Caco-2 (cell line): ENCODE measurements at regions not wholly inside any gene's neighbourhood (a gene's known extent, or its start where the extent isn't known, plus 50 kb on each side); places are given as distances from the start of the nearest gene placed in this dataset.
A peak's percentile ranks its signal among the peaks of the same experiment; 100 is the strongest.

Experiments used
- BruUV-seq: library from RNA; stranded (reverse); fragments of 400-500 nt; replicated peaks from 2 replicates; lab custom pipeline; 2021; lab: Mats Ljungman, UMichigan
- CTCF ChIA-PET: fragments of 300-600 bp; sonication (Branson Sonifier 250); formaldehyde crosslinking; loops from one replicate; lab custom pipeline; 2022; ENCODE audit warnings: antibody characterized with exemption; lab: Charles Lee
- POLR2A ChIA-PET: fragments of 300-600 bp; sonication (Branson Sonifier 250); formaldehyde crosslinking; loops from one replicate; lab custom pipeline; 2022; ENCODE audit warnings: antibody characterized with exemption; lab: Charles Lee
- DNase-seq, 2 experiments: peaks; one replicate each; pipeline versions ENCODE4 v3.0.0 to v3.0.0-alpha.2; 2020 to 2022
- H3K27me3 ChIP-seq: replicated peaks from 2 replicates; pipeline ENCODE4 v1.6.0; 2011; ENCODE audit warnings: low read length; ENCODE audit not compliant: control insufficient read depth, insufficient read depth
- H3K36me3 ChIP-seq: 2 replicates; pipeline ENCODE4 v1.5.1; 2011; ENCODE audit warnings: low read length; ENCODE audit not compliant: control insufficient read depth, insufficient read depth
- H3K4me1 ChIP-seq: fragments of 250-450 bp; sonication (Bioruptor Pico); 2 replicates; pipeline ENCODE4 v1.5.1; 2020; ENCODE audit warnings: mild to moderate bottlenecking
- H3K4me3 ChIP-seq: 2 replicates; pipeline ENCODE4 v1.5.1; 2011; ENCODE audit warnings: low read depth, mild to moderate bottlenecking, control low read depth, low read length
- H3K9me3 ChIP-seq: fragments of 250-450 bp; sonication (Bioruptor Pico); 2 replicates; pipeline ENCODE4 v1.5.1; 2020; ENCODE audit warnings: mild to moderate bottlenecking, moderate library complexity
- H3K27ac Mint-ChIP-seq: one replicate; pipeline ENCODE4 v1.8.0; 2022; ENCODE audit warnings: mixed read lengths; ENCODE audit not compliant: unreplicated experiment
- H3K27me3 Mint-ChIP-seq: one replicate; pipeline ENCODE4 v1.8.0; 2022; ENCODE audit warnings: mixed read lengths; ENCODE audit not compliant: insufficient read depth, unreplicated experiment
- H3K36me3 Mint-ChIP-seq: one replicate; pipeline ENCODE4 v1.8.0; 2022; ENCODE audit warnings: mild to moderate bottlenecking, mixed read lengths; ENCODE audit not compliant: insufficient read depth, unreplicated experiment
- H3K4me1 Mint-ChIP-seq: one replicate; pipeline ENCODE4 v1.8.0; 2022; ENCODE audit warnings: low read depth, mixed read lengths; ENCODE audit not compliant: unreplicated experiment
- H3K4me3 Mint-ChIP-seq: one replicate; pipeline ENCODE4 v1.8.0; 2022; ENCODE audit warnings: mild to moderate bottlenecking, moderate library complexity, mixed read lengths; ENCODE audit not compliant: unreplicated experiment
- H3K9me3 Mint-ChIP-seq: one replicate; pipeline ENCODE4 v1.8.0; 2022; ENCODE audit warnings: mixed read lengths; ENCODE audit not compliant: unreplicated experiment
- CTCF ChIP-seq, 2 experiments: fragments of 200-600 bp in 1 of 2; IDR thresholded peaks; 1 replicate in 1 of 2; 2 replicates in 1 of 2; pipeline versions ENCODE4 v1.5.1 to v1.8.0; 2011 to 2022; ENCODE audit warnings: antibody characterized with exemption in 1 of 2, control low read depth in 1 of 2, inconsistent platforms in 1 of 2, low read depth in 1 of 2, low read length in 1 of 2, mild to moderate bottlenecking in 1 of 2, moderate library complexity in 1 of 2; ENCODE audit not compliant: insufficient read depth in 1 of 2, severe bottlenecking in 1 of 2, unreplicated experiment in 1 of 2
- intact Hi-C: fragments of 100-400 bp; cut with micrococcal nuclease; formaldehyde crosslinking; loops from one replicate; pipeline ENCODE4 v1.10.0; 2022; ENCODE audit not compliant: unreplicated experiment

DNA sequence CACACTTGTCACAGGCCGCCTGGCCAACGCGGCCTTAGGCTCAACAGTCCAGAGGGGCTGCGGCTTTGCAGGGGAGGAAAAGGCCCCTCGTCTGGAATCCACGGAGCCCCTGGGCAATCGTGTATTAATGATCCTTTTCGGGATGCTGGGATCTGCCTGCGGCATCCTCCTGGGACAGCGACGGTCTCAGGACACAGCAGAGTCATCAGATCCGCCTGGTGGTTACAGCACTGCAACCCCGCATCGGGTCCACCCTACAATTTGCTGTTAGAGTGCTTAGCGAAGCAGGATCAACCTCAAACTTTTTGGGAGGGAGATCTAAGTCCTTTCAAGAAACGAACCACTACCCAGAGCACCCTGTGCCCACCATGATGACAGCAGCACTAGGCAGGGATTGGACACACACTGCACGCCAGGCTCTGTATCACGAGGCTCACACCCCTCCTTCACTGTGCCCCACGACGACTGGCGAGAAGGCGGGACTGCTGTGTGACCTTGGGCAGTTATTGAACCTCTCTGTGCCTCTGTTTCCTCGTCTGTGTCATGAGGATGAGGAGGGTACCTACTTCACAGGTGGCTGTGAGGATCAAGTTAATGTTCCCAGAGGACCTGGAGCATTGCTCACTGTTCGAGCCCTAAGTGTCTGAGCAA, 100.4 kb upstream of the COL5A1 start:
- intact Hi-C loops, result loop anchor here (10.0 kb wide), 1 partner anchor 104 kb away; the partner anchor contains the start of gene COL5A1

DNA sequence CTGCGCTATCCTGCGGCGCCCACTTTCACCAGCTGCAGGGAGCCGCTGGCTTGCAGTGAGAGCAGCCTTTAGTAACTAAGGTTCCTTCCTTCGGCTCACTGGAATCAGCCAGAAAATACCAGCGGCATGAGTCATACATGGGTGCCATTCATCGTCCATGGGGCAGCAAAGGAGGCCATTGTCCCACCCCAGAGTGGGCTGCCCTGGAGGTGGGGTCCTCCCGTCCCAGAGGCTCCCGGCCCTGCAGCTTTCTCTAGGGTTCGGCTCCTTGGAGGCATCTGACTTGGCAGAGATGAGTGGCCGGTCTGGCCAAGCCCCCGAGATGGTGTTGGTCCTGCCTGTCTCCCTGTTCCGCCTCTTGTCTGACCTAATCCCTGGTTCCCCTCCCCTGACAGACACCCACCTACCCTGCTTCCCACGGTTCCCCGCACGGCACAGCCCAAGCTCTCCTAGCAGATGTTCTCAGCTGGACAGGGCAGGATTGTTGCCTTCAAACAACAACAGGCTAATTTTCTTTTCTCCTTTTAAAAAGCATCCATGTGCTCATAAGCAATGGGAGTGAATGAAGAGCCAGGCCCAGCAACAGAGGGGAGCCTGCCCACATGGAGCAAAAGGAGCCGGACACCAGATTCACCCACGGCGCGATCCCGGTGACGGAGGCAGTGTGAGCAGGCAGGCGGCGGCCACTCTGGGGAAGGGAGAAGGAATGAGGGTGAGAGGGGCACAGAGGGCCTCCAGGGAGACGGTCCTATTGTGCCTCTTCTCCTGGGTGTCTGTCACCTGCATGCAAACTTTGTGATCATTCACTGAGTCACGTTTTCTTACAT, 97.0 kb upstream of the COL5A1 start:
- no TSS peak for BruUV-seq
- Mint-ChIP-seq H3K9me3 (no peaks in the 10 kb centered on the region), H3K4me1 (no peaks in the 10 kb centered on the region), H3K27ac (no peak overlapping the region), H3K27me3 (no peaks in the 10 kb centered on the region), H3K4me3 (no peak overlapping the region), H3K36me3 (peaks cover 5% of the 10 kb centered on the region)
- ChIA-PET CTCF (no interaction called here), POLR2A (no interaction called here)
- Histone ChIP-seq H3K27me3 (no peaks in the 10 kb centered on the region), H3K4me1 (peaks cover 9% of the 10 kb centered on the region), H3K4me3 (no peak overlapping the region), H3K9me3 (no peaks in the 10 kb centered on the region), H3K36me3 (no peaks in the 10 kb centered on the region)
- TF ChIP-seq CTCF (IDR thresholded peaks at IDR 0.05; ENCODE audit: insufficient read depth in 1 of 2, low read depth in 1 of 2, low read length in 1 of 2, severe bottlenecking in 1 of 2, unreplicated experiment in 1 of 2), result no peak
- intact Hi-C loops, result loop anchor here (10.0 kb wide), 1 partner anchor 100 kb away; the partner anchor contains the start of gene COL5A1
- peak; percentile 18 to 55 for DNase-seq

More for the DNA sequence above, 100.4 kb upstream of the COL5A1 start:
- H3K27ac Mint-ChIP-seq, result no peak overlapping the region
- ChIA-PET POLR2A (no interaction called here), CTCF (no interaction called here)
- no peak overlapping the region for H3K4me3 ChIP-seq
- no peak overlapping the region for H3K4me3 Mint-ChIP-seq
- H3K27me3 Mint-ChIP-seq, result no peaks in the 10 kb centered on the region
- H3K4me1 ChIP-seq, result peaks cover 9% of the 10 kb centered on the region
- no TSS peak for BruUV-seq
- no peaks in the 10 kb centered on the region for H3K27me3 ChIP-seq
- no peak for DNase-seq
- H3K9me3 ChIP-seq, result no peaks in the 10 kb centered on the region
- no peaks in the 10 kb centered on the region for H3K36me3 ChIP-seq
- H3K36me3 Mint-ChIP-seq, result no peaks in the 10 kb centered on the region
- H3K4me1 Mint-ChIP-seq, result no peaks in the 10 kb centered on the region
- TF ChIP-seq CTCF (IDR thresholded peaks at IDR 0.05; ENCODE audit: insufficient read depth in 1 of 2, low read depth in 1 of 2, low read length in 1 of 2, severe bottlenecking in 1 of 2, unreplicated experiment in 1 of 2), result no peak
- H3K9me3 Mint-ChIP-seq, result no peaks in the 10 kb centered on the region

DNA sequence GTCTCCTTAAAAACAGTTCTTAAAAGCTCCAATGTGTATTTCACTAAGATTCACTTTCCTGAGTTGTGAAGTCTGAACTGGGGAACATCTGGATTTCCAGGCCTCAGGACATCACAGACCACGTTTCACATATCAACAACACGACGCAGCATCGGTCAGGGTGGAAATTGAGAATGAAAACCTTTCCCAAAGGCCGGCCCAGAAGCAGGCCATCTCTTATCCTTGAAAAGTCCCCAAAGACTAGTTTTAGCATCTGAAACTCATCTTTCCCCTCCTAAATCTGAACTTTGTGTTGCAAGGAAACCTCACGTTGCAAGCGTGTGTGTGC, 96.4 kb upstream of the COL5A1 start:
- H3K27me3 Mint-ChIP-seq, result no peaks in the 10 kb centered on the region
- H3K4me1 Mint-ChIP-seq, result no peaks in the 10 kb centered on the region
- no peak for DNase-seq
- no peak overlapping the region for H3K4me3 ChIP-seq
- no peaks in the 10 kb centered on the region for H3K9me3 ChIP-seq
- H3K4me3 Mint-ChIP-seq, result no peak overlapping the region
- POLR2A ChIA-PET, result no interaction called here
- CTCF ChIA-PET, result no interaction called here
- no peaks in the 10 kb centered on the region for H3K9me3 Mint-ChIP-seq
- intact Hi-C loops, result loop anchor here (10.0 kb wide), 1 partner anchor 100 kb away; the partner anchor contains the start of gene COL5A1
- no peak overlapping the region for H3K27ac Mint-ChIP-seq
- BruUV-seq, result no TSS peak
- no peaks in the 10 kb centered on the region for H3K27me3 ChIP-seq
- no peaks in the 10 kb centered on the region for H3K36me3 ChIP-seq
- H3K4me1 ChIP-seq, result peaks cover 9% of the 10 kb centered on the region
- H3K36me3 Mint-ChIP-seq, result peaks cover 6% of the 10 kb centered on the region
- TF ChIP-seq CTCF (IDR thresholded peaks at IDR 0.05; ENCODE audit: insufficient read depth in 1 of 2, low read depth in 1 of 2, low read length in 1 of 2, severe bottlenecking in 1 of 2, unreplicated experiment in 1 of 2), result no peak
